IMR-90 (cell line): ENCODE measurements at regions not wholly inside any gene's neighbourhood (a gene's known extent, or its start where the extent isn't known, plus 50 kb on each side); places are given as distances from the start of the nearest gene placed in this dataset.

Experiments used
- ATAC-seq: fragments of 200-7000 bp; cut with Tn5 transposase; 2 replicates; pipeline ENCODE4 v1.9.1; 2020; ENCODE audit warnings: low read depth, mild to moderate bottlenecking, moderate library complexity
- BruUV-seq: library from RNA; stranded (reverse); fragments of 400-500 nt; replicated peaks from 2 replicates; lab custom pipeline; 2021; lab: Mats Ljungman, UMichigan
- CTCF ChIA-PET: fragments of 300-600 bp; formaldehyde crosslinking; extraction: SDS; loops from one replicate; lab custom pipeline; 2021; ENCODE audit warnings: antibody characterized with exemption; lab: Yijun Ruan, JAX
- POLR2A ChIA-PET: fragments of 300-600 bp; sonication (Branson Sonifier 250); formaldehyde crosslinking; loops from one replicate; lab custom pipeline; 2022; ENCODE audit warnings: antibody characterized with exemption; ENCODE audit not compliant: unreplicated experiment; lab: Charles Lee
- DNase-seq: peaks from one replicate; pipeline ENCODE4 v3.0.0; 2013
- H2AFZ ChIP-seq: replicated peaks from 2 replicates; pipeline ENCODE3; 2013; ENCODE audit warnings: low read length, mild to moderate bottlenecking; ENCODE audit not compliant: poor library complexity
- H2AK5ac ChIP-seq: 2 replicates; pipeline ENCODE4 v1.6.1; 2013; ENCODE audit warnings: low read depth, low read length, inconsistent platforms
- H2AK9ac ChIP-seq: replicated peaks from 2 replicates; pipeline ENCODE3; 2013; ENCODE audit warnings: mild to moderate bottlenecking, low read depth, low read length, moderate library complexity; ENCODE audit not compliant: poor library complexity
- H2BK120ac ChIP-seq: 2 replicates; pipeline ENCODE4 v1.6.1; 2013; ENCODE audit warnings: low read depth, low read length, inconsistent platforms
- H2BK15ac ChIP-seq: 3 replicates; pipeline ENCODE4 v1.6.1; 2013; ENCODE audit warnings: low read depth, low read length, inconsistent platforms
- H2BK20ac ChIP-seq: 2 replicates; pipeline ENCODE4 v1.6.1; 2013; ENCODE audit warnings: low read depth, mild to moderate bottlenecking, inconsistent platforms, low read length, moderate library complexity
- H2BK5ac ChIP-seq: 2 replicates; pipeline ENCODE4 v1.6.1; 2013; ENCODE audit warnings: mild to moderate bottlenecking, low read depth, low read length, inconsistent platforms; ENCODE audit not compliant: poor library complexity, severe bottlenecking
- H3K14ac ChIP-seq: replicated peaks from 2 replicates; pipeline ENCODE4 v1.6.1; 2013; ENCODE audit warnings: low read depth, low read length, inconsistent platforms
- H3K18ac ChIP-seq: 2 replicates; pipeline ENCODE4 v1.6.1; 2013; ENCODE audit warnings: low read depth, low read length, control low read depth
- H3K23ac ChIP-seq: 2 replicates; pipeline ENCODE4 v1.6.1; 2013; ENCODE audit warnings: low read depth, low read length, inconsistent platforms
- H3K27ac ChIP-seq: 2 replicates; pipeline ENCODE4 v1.5.1; 2013; ENCODE audit warnings: mild to moderate bottlenecking, control low read depth, low read length; ENCODE audit not compliant: insufficient read depth
- H3K27me3 ChIP-seq: 2 replicates; pipeline ENCODE4 v1.6.1; 2013; ENCODE audit warnings: low read length; ENCODE audit not compliant: control insufficient read depth, insufficient read depth
- H3K36me3 ChIP-seq: 2 replicates; pipeline ENCODE4 v1.6.1; 2013; ENCODE audit warnings: low read length, mixed read lengths; ENCODE audit not compliant: control insufficient read depth, insufficient read depth
- H3K4ac ChIP-seq: 2 replicates; pipeline ENCODE4 v1.6.1; 2013; ENCODE audit warnings: low read depth, low read length, inconsistent platforms
- H3K4me1 ChIP-seq: 2 replicates; pipeline ENCODE4 v1.6.1; 2013; ENCODE audit warnings: low read length, mixed read lengths; ENCODE audit not compliant: control insufficient read depth, insufficient read depth
- H3K4me2 ChIP-seq: 2 replicates; pipeline ENCODE4 v1.6.1; 2013; ENCODE audit warnings: low read depth, mild to moderate bottlenecking, control low read depth, low read length, moderate library complexity
- H3K4me3 ChIP-seq: 2 replicates; pipeline ENCODE4 v1.5.1; 2013; ENCODE audit warnings: low read depth, mild to moderate bottlenecking, control low read depth, low read length, moderate library complexity; ENCODE audit not compliant: insufficient read depth
- H3K56ac ChIP-seq: 2 replicates; pipeline ENCODE4 v1.6.1; 2013; ENCODE audit warnings: low read length, inconsistent platforms; ENCODE audit not compliant: insufficient read depth; ENCODE audit errors: extremely low read depth
- H3K79me1 ChIP-seq, 2 experiments: 2 replicates each; pipeline ENCODE4 v1.6.1; 2013; ENCODE audit warnings: low read length in 2 of 2, inconsistent platforms in 1 of 2, low read depth in 1 of 2
- H3K9ac ChIP-seq: 2 replicates; pipeline ENCODE4 v1.6.1; 2013; ENCODE audit warnings: low read depth, low read length, control low read depth
- H3K9me1 ChIP-seq: 2 replicates; pipeline ENCODE4 v1.6.1; 2013; ENCODE audit warnings: low read length, inconsistent platforms; ENCODE audit not compliant: insufficient read depth
- H3K9me3 ChIP-seq: 2 replicates; pipeline ENCODE4 v1.6.1; 2013; ENCODE audit warnings: low read length; ENCODE audit not compliant: control insufficient read depth, insufficient read depth
- H4K20me1 ChIP-seq: 2 replicates; pipeline ENCODE4 v1.6.1; 2013; ENCODE audit warnings: low read length, inconsistent platforms; ENCODE audit not compliant: insufficient read depth
- H4K5ac ChIP-seq: 2 replicates; pipeline ENCODE4 v1.6.1; 2013; ENCODE audit warnings: mild to moderate bottlenecking, low read depth, low read length, control low read depth
- H4K8ac ChIP-seq, 2 experiments: 2 replicates each; pipeline ENCODE4 v1.6.1; 2013; ENCODE audit warnings: low read depth in 2 of 2, low read length in 2 of 2, control low read depth in 1 of 2, inconsistent platforms in 1 of 2
- H4K91ac ChIP-seq: 2 replicates; pipeline ENCODE4 v1.6.1; 2013; ENCODE audit warnings: low read depth, low read length, inconsistent platforms; ENCODE audit not compliant: insufficient read depth
- BHLHE40 ChIP-seq: fragments of 150-350 bp; IDR thresholded peaks from 2 replicates; pipeline ENCODE4 v1.6.1; 2016; ENCODE audit warnings: mild to moderate bottlenecking, low read depth, low read length
- CEBPB ChIP-seq: IDR thresholded peaks from 2 replicates; pipeline ENCODE4 v1.6.1; 2012; ENCODE audit warnings: low read depth, low read length, improper control_type of control experiment
- CHD1 ChIP-seq: IDR thresholded peaks from 2 replicates; pipeline ENCODE4 v1.6.1; 2012; ENCODE audit warnings: low read depth, low read length, improper control_type of control experiment
- CTCF ChIP-seq: conservative IDR thresholded peaks from 2 replicates; pipeline ENCODE4 v1.5.1; 2012; ENCODE audit warnings: mild to moderate bottlenecking, low read depth, low read length, improper control_type of control experiment
- ELK1 ChIP-seq: fragments of 150-350 bp; IDR thresholded peaks from 2 replicates; pipeline ENCODE4 v1.6.1; 2016; ENCODE audit warnings: low read depth, mild to moderate bottlenecking, low read length, moderate library complexity, borderline replicate concordance
- FOS ChIP-seq: fragments of 150-350 bp; IDR thresholded peaks from 2 replicates; pipeline ENCODE4 v1.6.1; 2016; ENCODE audit warnings: low read depth, low read length
- MAFK ChIP-seq: IDR thresholded peaks from 2 replicates; pipeline ENCODE4 v1.6.1; 2012; ENCODE audit warnings: low read depth, low read length, improper control_type of control experiment
- MAZ ChIP-seq: IDR thresholded peaks from 2 replicates; pipeline ENCODE4 v1.6.1; 2012; ENCODE audit warnings: low read depth, mild to moderate bottlenecking, low read length, improper control_type of control experiment, moderate library complexity, borderline replicate concordance
- MXI1 ChIP-seq: IDR thresholded peaks from 2 replicates; pipeline ENCODE4 v1.6.1; 2012; ENCODE audit warnings: low read depth, mild to moderate bottlenecking, low read length, moderate library complexity, borderline replicate concordance
- NFE2L2 ChIP-seq: fragments of 150-350 bp; IDR thresholded peaks from 2 replicates; pipeline ENCODE4 v1.6.1; 2016; ENCODE audit warnings: low read depth, mild to moderate bottlenecking, low read length
- POLR2A ChIP-seq: IDR thresholded peaks from 2 replicates; pipeline ENCODE4 v1.6.1; 2012; ENCODE audit warnings: mild to moderate bottlenecking, low read depth, low read length
- RAD21 ChIP-seq: IDR thresholded peaks from 2 replicates; pipeline ENCODE4 v1.6.1; 2012; ENCODE audit warnings: low read length, improper control_type of control experiment
- RCOR1 ChIP-seq: IDR thresholded peaks from 2 replicates; pipeline ENCODE4 v1.6.1; 2012; ENCODE audit warnings: mild to moderate bottlenecking, low read length, improper control_type of control experiment; ENCODE audit not compliant: insufficient replicate concordance
- RFX5 ChIP-seq: IDR thresholded peaks from 2 replicates; pipeline ENCODE4 v1.8.0; 2012; ENCODE audit warnings: low read depth, mild to moderate bottlenecking, low read length, moderate library complexity
- SMC3 ChIP-seq: fragments of 150-350 bp; IDR thresholded peaks from 2 replicates; pipeline ENCODE4 v1.6.1; 2016; ENCODE audit warnings: low read depth, mild to moderate bottlenecking, antibody characterized with exemption, low read length, moderate library complexity
- USF2 ChIP-seq: fragments of 150-350 bp; IDR thresholded peaks from 2 replicates; pipeline ENCODE4 v1.6.1; 2017; ENCODE audit warnings: mild to moderate bottlenecking, antibody characterized with exemption, low read length, low read depth
- dilution Hi-C: fragments of 300-500 bp; cut with HindIII; formaldehyde crosslinking; loops from one replicate; pipeline ENCODE4 v1.14.3; 2018; ENCODE audit warnings: low sequenced_read_pairs; ENCODE audit not compliant: unreplicated experiment
- in situ Hi-C: fragments of 300-500 bp; cut with MboI; formaldehyde crosslinking; loops from 3 replicates; pipeline ENCODE4 v1.14.3; 2019; ENCODE audit warnings: low sequenced_read_pairs, inconsistent platforms, mixed read lengths
- intact Hi-C: fragments of 100-400 bp; cut with micrococcal nuclease; formaldehyde crosslinking; loops from 2 replicates; pipeline ENCODE4 v1.10.0; 2022

- ChIA-PET POLR2A (no interaction called here), CTCF (no interaction called here)
- H2AK5ac ChIP-seq = no peak overlapping the region
- H4K91ac ChIP-seq = no peak overlapping the region
- H2AK9ac ChIP-seq = no peak overlapping the region
- no peak overlapping the region for H2AFZ ChIP-seq
- no peaks in the 10 kb centered on the region for H3K9me3 ChIP-seq
- H3K36me3 ChIP-seq = no peaks in the 10 kb centered on the region
- no peaks in the 10 kb centered on the region for H3K27me3 ChIP-seq
- no peaks in the 10 kb centered on the region for H3K9me1 ChIP-seq
- H3K4me2 ChIP-seq = no peak overlapping the region
- no peaks in the 10 kb centered on the region for H4K20me1 ChIP-seq
- intact Hi-C loops = no loop called here
- no peak overlapping the region for H2BK5ac ChIP-seq
- dilution Hi-C loops = no loop called here
- no peak overlapping the region for H3K18ac ChIP-seq
- H3K79me1 ChIP-seq = no peaks in the 10 kb centered on the region
- H3K4me1 ChIP-seq = no peaks in the 10 kb centered on the region
- H4K8ac ChIP-seq = no peak overlapping the region
- no peak overlapping the region for H3K9ac ChIP-seq
- no peak for DNase-seq
- BruUV-seq = no TSS peak
- H3K23ac ChIP-seq = no peak overlapping the region
- no peak overlapping the region for H3K56ac ChIP-seq
- H2BK120ac ChIP-seq = no peak overlapping the region
- H2BK20ac ChIP-seq = no peak overlapping the region
- H2BK15ac ChIP-seq = no peak overlapping the region
- H3K4ac ChIP-seq = no peak overlapping the region
- H3K14ac ChIP-seq = no peak overlapping the region
- ATAC-seq = no peak
- no peak overlapping the region for H3K4me3 ChIP-seq
- in situ Hi-C loops = no loop called here
- no peak overlapping the region for H4K5ac ChIP-seq
- H3K27ac ChIP-seq = no peak overlapping the region
- TF ChIP-seq POLR2A = no peak
- TF ChIP-seq MXI1 = no peak
- no peak for TF ChIP-seq RFX5
- no peak for TF ChIP-seq RAD21
- TF ChIP-seq RCOR1 = no peak
- TF ChIP-seq USF2 = no peak
- TF ChIP-seq CTCF = no peak
- TF ChIP-seq CHD1 = no peak
- no peak for TF ChIP-seq ELK1
- no peak for TF ChIP-seq FOS
- no peak for TF ChIP-seq SMC3
- no peak for TF ChIP-seq CEBPB
- no peak for TF ChIP-seq BHLHE40
- TF ChIP-seq NFE2L2 = no peak
- TF ChIP-seq MAZ = no peak
- TF ChIP-seq MAFK = no peak
Measured at GRCh38 chr6:94645191-94645590, 932.1 kb upstream of the MANEA start.
